Thoracic aorta (tissue), 2 donors: ENCODE measurements at regions not wholly inside any gene's neighbourhood (a gene's known extent, or its start where the extent isn't known, plus 50 kb on each side); places are given as distances from the start of the nearest gene placed in this dataset.

Experiments
- ATAC-seq: fragments of 150-250 bp; one replicate; pipeline ENCODE4 v1.8.0; 2017; ENCODE audit warnings: low read depth; ENCODE audit not compliant: insufficient number of reproducible peaks, low FRiP score
- DNase-seq: peaks from one replicate; pipeline ENCODE4 v3.0.0-alpha.2; 2020; ENCODE audit warnings: low spot score
- H3K27ac ChIP-seq, 2 donors: fragments of 200-600 bp; sonication (generic); 1 replicate in 1 of 2; 2 replicates in 1 of 2; pipeline ENCODE4 v1.5.1; 2016; ENCODE audit warnings: mild to moderate bottlenecking in 2 of 2, moderate library complexity in 2 of 2
- H3K27me3 ChIP-seq: fragments of 200-600 bp; sonication (generic); replicated peaks from 2 replicates; pipeline ENCODE4 v1.6.0; 2016; ENCODE audit warnings: mild to moderate bottlenecking; ENCODE audit not compliant: insufficient read depth
- H3K36me3 ChIP-seq: fragments of 200-600 bp; sonication (generic); one replicate; pipeline ENCODE4 v1.5.1; 2016
- H3K4me1 ChIP-seq, 2 donors: fragments of 200-600 bp; sonication (generic); 1 replicate in 1 of 2; 2 replicates in 1 of 2; pipeline versions ENCODE4 v1.5.1 to v1.6.0; 2016; ENCODE audit warnings: low read depth in 2 of 2, mild to moderate bottlenecking in 1 of 2; ENCODE audit not compliant: control insufficient read depth in 1 of 2
- H3K4me3 ChIP-seq: fragments of 200-600 bp; sonication (generic); 2 replicates; pipeline ENCODE4 v1.5.1; 2016; ENCODE audit warnings: mild to moderate bottlenecking
- H3K9me3 ChIP-seq: fragments of 200-600 bp; sonication (generic); 2 replicates; pipeline ENCODE4 v1.5.1; 2016
- CTCF ChIP-seq: fragments of 200-600 bp; sonication (generic); IDR thresholded peaks from one replicate; pipeline ENCODE4 v1.5.1; 2019; ENCODE audit warnings: antibody characterized with exemption

- H3K27ac ChIP-seq = no peak overlapping the region
- DNase-seq (no peak), ATAC-seq (no peak)
- no peaks in the 10 kb centered on the region for H3K4me1 ChIP-seq
- no peak for TF ChIP-seq CTCF
- H3K36me3 ChIP-seq = no peaks in the 10 kb centered on the region
- no peak overlapping the region for H3K4me3 ChIP-seq
- H3K27me3 ChIP-seq = no peaks in the 10 kb centered on the region
- H3K9me3 ChIP-seq = no peaks in the 10 kb centered on the region
These were observed 173.4 kb upstream of the CTBP2 start for GRCh38 chr10:125333769-125334168.

DNA sequence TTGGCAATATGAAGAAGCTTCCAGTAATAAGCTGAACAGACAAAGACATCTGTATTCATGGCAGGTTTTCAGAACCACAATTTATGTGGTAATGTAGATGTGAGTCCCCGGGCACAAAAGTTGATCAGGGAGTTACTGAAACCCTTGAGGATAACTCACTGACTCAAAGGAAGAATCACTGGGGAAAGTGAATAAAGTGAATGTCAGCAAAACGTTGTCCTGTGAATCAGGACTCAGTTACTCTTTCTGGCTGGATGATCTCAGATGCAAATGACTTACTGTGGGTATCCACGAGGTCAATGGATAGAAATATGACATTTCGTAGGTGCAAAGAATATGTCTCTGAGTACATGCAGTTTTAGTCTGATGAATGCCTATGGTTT lies 172.8 kb upstream of the CTBP2 start:
- no peak for TF ChIP-seq CTCF
- DNase-seq (no peak), ATAC-seq (no peak)
- Histone ChIP-seq H3K27me3 (no peaks in the 10 kb centered on the region), H3K9me3 (no peaks in the 10 kb centered on the region), H3K36me3 (no peaks in the 10 kb centered on the region), H3K4me3 (no peak overlapping the region), H3K4me1 (no peaks in the 10 kb centered on the region), H3K27ac (no peak overlapping the region)

DNA sequence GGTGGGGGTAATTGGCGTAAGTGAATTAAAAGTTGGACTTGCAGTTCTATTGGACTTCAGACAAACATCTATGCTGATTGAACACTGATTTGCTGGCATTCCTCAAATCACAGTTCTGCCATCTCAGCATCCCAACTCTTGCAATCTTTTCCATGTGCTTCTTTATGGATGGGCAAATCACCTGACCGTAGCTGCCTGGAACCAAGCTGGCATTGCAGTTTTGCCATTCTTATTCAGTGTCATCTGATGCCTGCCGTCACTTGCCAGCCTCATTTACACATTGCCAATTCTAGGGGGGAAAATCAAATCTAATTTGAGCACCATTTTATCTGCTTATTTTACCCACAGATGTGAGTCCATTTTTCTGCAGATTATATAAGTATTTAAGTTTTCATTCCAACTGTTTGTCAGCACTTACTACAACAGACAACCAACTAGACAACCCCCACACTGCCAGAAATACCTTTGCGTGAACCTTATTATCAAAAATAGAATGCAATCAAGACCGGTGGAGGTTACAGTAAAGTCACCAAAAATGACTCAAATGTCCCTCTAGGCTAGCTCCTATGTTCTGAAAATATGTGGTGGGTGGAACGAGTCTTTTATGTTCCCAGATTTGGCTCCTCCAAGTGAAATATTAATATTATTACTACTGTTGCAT lies 172.3 kb upstream of the CTBP2 start:
- ATAC-seq (no peak), DNase-seq (no peak)
- no peaks in the 10 kb centered on the region for H3K36me3 ChIP-seq
- H3K27me3 ChIP-seq = no peaks in the 10 kb centered on the region
- H3K27ac ChIP-seq = no peak overlapping the region
- H3K4me1 ChIP-seq = no peaks in the 10 kb centered on the region
- TF ChIP-seq CTCF = no peak
- H3K4me3 ChIP-seq = no peak overlapping the region
- no peaks in the 10 kb centered on the region for H3K9me3 ChIP-seq

GRCh38 chr10:125331056-125331455 lies 170.7 kb upstream of the CTBP2 start:
- no peaks in the 10 kb centered on the region for H3K36me3 ChIP-seq
- ATAC-seq = no peak

GRCh38 chr10:125329056-125329455 lies 168.7 kb upstream of the CTBP2 start:
- Histone ChIP-seq H3K4me3 (no peak overlapping the region), H3K27ac (no peak overlapping the region), H3K36me3 (no peaks in the 10 kb centered on the region), H3K27me3 (no peaks in the 10 kb centered on the region), H3K4me1 (no peaks in the 10 kb centered on the region), H3K9me3 (peaks cover under 1% of the 10 kb centered on the region)
- no peak for TF ChIP-seq CTCF
- ATAC-seq (no peak), DNase-seq (no peak)

More at GRCh38 chr10:125331056-125331455, 170.7 kb upstream of the CTBP2 start:
- no peak for DNase-seq
- no peak for TF ChIP-seq CTCF
- no peaks in the 10 kb centered on the region for H3K27me3 ChIP-seq
- H3K4me3 ChIP-seq = no peak overlapping the region
- no peaks in the 10 kb centered on the region for H3K4me1 ChIP-seq
- no peak overlapping the region for H3K27ac ChIP-seq
- no peaks in the 10 kb centered on the region for H3K9me3 ChIP-seq
